SU-DHL-6 (cell line): ENCODE measurements at regions not wholly inside any gene's neighbourhood (a gene's known extent, or its start where the extent isn't known, plus 50 kb on each side); places are given as distances from the start of the nearest gene placed in this dataset.

Source experiments
- H2AFZ ChIP-seq: fragments of 200-600 bp; sonication (generic); 2 replicates; pipeline ENCODE4 v1.6.1; 2014; ENCODE audit warnings: low read depth, mild to moderate bottlenecking, moderate library complexity, mixed read lengths, antibody characterized with exemption, low read length; ENCODE audit not compliant: severe bottlenecking
- H3F3A ChIP-seq: fragments of 200-600 bp; shearing (Covaris generic); 2 replicates; pipeline ENCODE4 v1.6.0; 2016; ENCODE audit warnings: antibody characterized with exemption, mild to moderate bottlenecking; ENCODE audit not compliant: insufficient read depth
- H3K27ac ChIP-seq: fragments of 200-600 bp; sonication (generic); 2 replicates; pipeline ENCODE4 v1.5.1; 2016; ENCODE audit warnings: low read depth, mild to moderate bottlenecking, low read length, moderate library complexity, mixed read lengths
- H3K27me3 ChIP-seq: fragments of 200-600 bp; sonication (generic), shearing (Covaris generic); 2 replicates; pipeline ENCODE4 v1.6.0; 2014; ENCODE audit warnings: mild to moderate bottlenecking, low read length
- H3K36me3 ChIP-seq: fragments of 200-600 bp; sonication (generic); 2 replicates; pipeline ENCODE4 v1.6.1; 2014; ENCODE audit warnings: mild to moderate bottlenecking, low read length, mixed read lengths
- H3K4me2 ChIP-seq: fragments of 300-600, 200-600 bp; shearing (Covaris generic), sonication (generic); 2 replicates; pipeline ENCODE4 v1.6.0; 2014; ENCODE audit warnings: low read length, low read depth, mild to moderate bottlenecking; ENCODE audit not compliant: poor library complexity, severe bottlenecking
- H3K4me3 ChIP-seq: fragments of 200-600 bp; sonication (generic); 2 replicates; pipeline ENCODE4 v1.5.1; 2014; ENCODE audit warnings: antibody characterized with exemption, low read length, mild to moderate bottlenecking, mixed read lengths; ENCODE audit not compliant: insufficient read depth, poor library complexity, severe bottlenecking
- H3K79me2 ChIP-seq: fragments of 200-600 bp; sonication (generic); 2 replicates; pipeline ENCODE4 v1.6.1; 2014; ENCODE audit warnings: mild to moderate bottlenecking, low read length, moderate library complexity; ENCODE audit not compliant: insufficient read depth
- H3K9ac ChIP-seq: fragments of 200-600 bp; sonication (generic); 2 replicates; pipeline ENCODE4 v1.7.0; 2014; ENCODE audit warnings: mild to moderate bottlenecking, low read length
- H3K9me2 ChIP-seq: fragments of 200-600 bp; sonication (generic); replicated peaks from 2 replicates; pipeline ENCODE4 v1.6.1; 2014; ENCODE audit warnings: low read length; ENCODE audit not compliant: insufficient read depth
- H3K9me3 ChIP-seq: fragments of 200-600 bp; sonication (generic); 2 replicates; pipeline ENCODE4 v1.6.1; 2014; ENCODE audit warnings: low read length, mixed read lengths; ENCODE audit not compliant: insufficient read depth
- H4K20me1 ChIP-seq: fragments of 200-600 bp; sonication (generic); 2 replicates; pipeline ENCODE4 v1.6.1; 2014; ENCODE audit warnings: low read depth, mild to moderate bottlenecking, antibody characterized with exemption, low read length, moderate library complexity, mixed read lengths
- EZH2phosphoT487 ChIP-seq: fragments of 200-600 bp; sonication (generic), shearing (Covaris generic); conservative IDR thresholded peaks from 2 replicates; pipeline ENCODE4 v1.6.1; 2018; ENCODE audit warnings: mild to moderate bottlenecking, antibody characterized with exemption, low read length, moderate library complexity, mixed read lengths
- TF ChIP-seq, protein P1 (sequence below): fragments of 200-600 bp; sonication (generic); IDR thresholded peaks from one replicate; pipeline ENCODE4 v1.5.1; 2017; ENCODE audit warnings: antibody characterized with exemption, mild to moderate bottlenecking, low read length, moderate library complexity; ENCODE audit not compliant: insufficient read depth, poor library complexity, severe bottlenecking

- H3K9me2 ChIP-seq = no peaks in the 10 kb centered on the region
- no peaks in the 10 kb centered on the region for H3F3A ChIP-seq
- no peak overlapping the region for H3K4me3 ChIP-seq
- no peaks in the 10 kb centered on the region for H3K27me3 ChIP-seq
- no peak overlapping the region for H3K9ac ChIP-seq
- peaks cover 3% of the 10 kb centered on the region; the same call in 1 of the 2 replicates for H3K9me3 ChIP-seq
- TF ChIP-seq, protein P1, sequence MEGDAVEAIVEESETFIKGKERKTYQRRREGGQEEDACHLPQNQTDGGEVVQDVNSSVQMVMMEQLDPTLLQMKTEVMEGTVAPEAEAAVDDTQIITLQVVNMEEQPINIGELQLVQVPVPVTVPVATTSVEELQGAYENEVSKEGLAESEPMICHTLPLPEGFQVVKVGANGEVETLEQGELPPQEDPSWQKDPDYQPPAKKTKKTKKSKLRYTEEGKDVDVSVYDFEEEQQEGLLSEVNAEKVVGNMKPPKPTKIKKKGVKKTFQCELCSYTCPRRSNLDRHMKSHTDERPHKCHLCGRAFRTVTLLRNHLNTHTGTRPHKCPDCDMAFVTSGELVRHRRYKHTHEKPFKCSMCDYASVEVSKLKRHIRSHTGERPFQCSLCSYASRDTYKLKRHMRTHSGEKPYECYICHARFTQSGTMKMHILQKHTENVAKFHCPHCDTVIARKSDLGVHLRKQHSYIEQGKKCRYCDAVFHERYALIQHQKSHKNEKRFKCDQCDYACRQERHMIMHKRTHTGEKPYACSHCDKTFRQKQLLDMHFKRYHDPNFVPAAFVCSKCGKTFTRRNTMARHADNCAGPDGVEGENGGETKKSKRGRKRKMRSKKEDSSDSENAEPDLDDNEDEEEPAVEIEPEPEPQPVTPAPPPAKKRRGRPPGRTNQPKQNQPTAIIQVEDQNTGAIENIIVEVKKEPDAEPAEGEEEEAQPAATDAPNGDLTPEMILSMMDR = no peak
- TF ChIP-seq EZH2phosphoT487 = no peak
- H3K79me2 ChIP-seq = no peaks in the 10 kb centered on the region
- no peak overlapping the region for H2AFZ ChIP-seq
- H3K36me3 ChIP-seq = peaks cover 3% of the 10 kb centered on the region; the same call in 1 of the 2 replicates
- H3K27ac ChIP-seq = no peak overlapping the region
- H4K20me1 ChIP-seq = no peaks in the 10 kb centered on the region
- no peak overlapping the region for H3K4me2 ChIP-seq
These were observed 225.3 kb downstream of the LACC1 start for GRCh38 chr13:44104969-44105368.

- H3K9me2 ChIP-seq = no peaks in the 10 kb centered on the region
- H4K20me1 ChIP-seq = no peaks in the 10 kb centered on the region
- no peak overlapping the region for H3K4me2 ChIP-seq
- H3K9me3 ChIP-seq = no peaks in the 10 kb centered on the region; the same call in 1 of the 2 replicates
- H3K4me3 ChIP-seq = no peak overlapping the region
- no peak overlapping the region for H3K27ac ChIP-seq
- H2AFZ ChIP-seq = no peak overlapping the region
- no peaks in the 10 kb centered on the region for H3K27me3 ChIP-seq
- H3K79me2 ChIP-seq = no peaks in the 10 kb centered on the region
- H3K9ac ChIP-seq = no peak overlapping the region
- H3F3A ChIP-seq = no peaks in the 10 kb centered on the region
- no peaks in the 10 kb centered on the region for H3K36me3 ChIP-seq
- TF ChIP-seq, protein P1 = no peak
- no peak for TF ChIP-seq EZH2phosphoT487
These were observed 226.8 kb downstream of the LACC1 start for GRCh38 chr13:44106266-44107152.

DNA sequence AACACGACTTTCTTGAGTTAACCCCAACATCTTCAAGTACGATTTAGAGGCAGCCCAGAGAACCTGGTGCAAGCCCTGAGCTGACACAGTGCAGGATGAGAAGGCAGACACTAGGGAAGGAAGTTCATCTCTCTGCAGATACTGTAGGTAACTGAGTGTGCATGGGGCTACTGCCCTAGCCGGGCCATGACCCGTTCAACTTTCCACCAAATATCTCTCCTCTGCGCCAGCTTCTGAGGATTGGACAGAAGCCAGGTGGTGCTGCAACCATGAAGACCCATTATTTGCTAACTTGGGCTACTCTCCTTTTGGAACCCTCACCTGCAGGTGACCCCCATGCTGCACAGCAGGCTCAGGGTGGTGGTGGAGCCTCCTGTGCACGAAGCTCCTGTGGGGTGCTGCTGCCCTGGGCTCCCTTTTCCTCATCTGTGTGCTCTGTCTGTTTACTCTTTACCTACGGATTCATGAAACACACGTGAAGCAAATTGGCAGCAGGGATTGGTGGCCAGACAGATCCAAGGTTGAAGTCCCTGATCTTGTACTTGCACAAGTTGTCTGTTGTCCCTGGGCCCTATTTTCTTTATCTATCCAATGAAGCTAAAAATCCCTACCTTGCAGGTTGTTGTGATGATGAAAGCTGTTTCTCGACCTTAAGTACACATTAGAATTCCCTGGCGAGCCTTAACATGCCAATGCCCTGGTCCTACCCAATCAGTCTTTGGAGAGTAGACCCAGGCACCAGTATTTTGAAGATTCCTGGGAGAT, 227.8 kb downstream of the LACC1 start:
- no peak overlapping the region for H3K4me3 ChIP-seq
- H3K79me2 ChIP-seq = no peaks in the 10 kb centered on the region
- H3K9ac ChIP-seq = no peak overlapping the region
- no peaks in the 10 kb centered on the region for H3K27me3 ChIP-seq
- no peaks in the 10 kb centered on the region; the same call in 1 of the 2 replicates for H3K9me3 ChIP-seq
- TF ChIP-seq, protein P1 = no peak
- TF ChIP-seq EZH2phosphoT487 = no peak
- H3K27ac ChIP-seq = no peak overlapping the region
- no peaks in the 10 kb centered on the region for H4K20me1 ChIP-seq
- no peak overlapping the region for H2AFZ ChIP-seq
- H3K36me3 ChIP-seq = no peaks in the 10 kb centered on the region
- no peak overlapping the region for H3K4me2 ChIP-seq
- no peaks in the 10 kb centered on the region for H3K9me2 ChIP-seq
- H3F3A ChIP-seq = no peaks in the 10 kb centered on the region
